Left ventricle myocardium inferior (tissue), 1 donor: ENCODE measurements at regions not wholly inside any gene's neighbourhood (a gene's known extent, or its start where the extent isn't known, plus 50 kb on each side); places are given as distances from the start of the nearest gene placed in this dataset.
A peak's percentile ranks its signal among the peaks of the same experiment; 100 is the strongest.

ENCODE experiments used
- DNase-seq: peaks from one replicate; pipeline ENCODE4 v3.0.0-alpha.2; 2020
- H3K27ac ChIP-seq: fragments of 200-600 bp; replicated peaks from 2 replicates; pipeline ENCODE4 v1.8.0; 2021
- H3K27me3 ChIP-seq: fragments of 200-600 bp; 2 replicates; pipeline ENCODE4 v1.8.0; 2021; ENCODE audit warnings: low read depth
- H3K36me3 ChIP-seq: fragments of 200-600 bp; 2 replicates; pipeline ENCODE4 v1.8.0; 2021
- H3K4me1 ChIP-seq: fragments of 200-600 bp; 2 replicates; pipeline ENCODE4 v1.8.0; 2021
- H3K4me3 ChIP-seq: fragments of 200-600 bp; 2 replicates; pipeline ENCODE4 v1.8.0; 2021; ENCODE audit warnings: mild to moderate bottlenecking, moderate library complexity
- H3K9me3 ChIP-seq: fragments of 200-600 bp; replicated peaks from 2 replicates; pipeline ENCODE4 v1.8.0; 2021
- CTCF ChIP-seq: fragments of 200-600 bp; IDR thresholded peaks from 2 replicates; pipeline ENCODE4 v1.8.0; 2021; ENCODE audit warnings: antibody characterized with exemption, mild to moderate bottlenecking, borderline replicate concordance
- intact Hi-C: fragments of 100-400 bp; cut with micrococcal nuclease; formaldehyde crosslinking; loops from one replicate; pipeline ENCODE4 v1.11.0; 2022
- donor health status: DM: no; HTN: yes; CAD: no; lungs with severe emphysema.

GRCh38 chr6:26270486-26270861 lies 94.5 kb upstream of the BTN3A2 start:
- H3K27ac ChIP-seq: no peak overlapping the region

GRCh38 chr6:26270903-26271667 lies 93.9 kb upstream of the BTN3A2 start:
- peak; percentile 17 for DNase-seq
- Histone ChIP-seq H3K4me1 (peaks cover 36% of the 10 kb centered on the region), H3K36me3 (no peaks in the 10 kb centered on the region), H3K4me3 (peak overlapping the region; percentile 62), H3K27me3 (peaks cover 85% of the 10 kb centered on the region), H3K27ac (peak overlapping the region; percentile 81), H3K9me3 (no peaks in the 10 kb centered on the region)
- intact Hi-C loops: no loop called here
- no peak for TF ChIP-seq CTCF

More at GRCh38 chr6:26270486-26270861, 94.5 kb upstream of the BTN3A2 start:
- Histone ChIP-seq H3K27me3 (peaks cover 81% of the 10 kb centered on the region), H3K36me3 (no peaks in the 10 kb centered on the region), H3K4me3 (no peak overlapping the region), H3K9me3 (no peaks in the 10 kb centered on the region), H3K4me1 (peaks cover 36% of the 10 kb centered on the region)
- intact Hi-C loops: no loop called here
- TF ChIP-seq CTCF: no peak
- no peak for DNase-seq

GRCh38 chr6:26271668-26272024 lies 93.4 kb upstream of the BTN3A2 start:
- DNase-seq: no peak
- TF ChIP-seq CTCF: no peak
- peak overlapping the region; percentile 62 for H3K4me3 ChIP-seq
- intact Hi-C loops: no loop called here
- H3K36me3 ChIP-seq: no peaks in the 10 kb centered on the region
- no peaks in the 10 kb centered on the region for H3K9me3 ChIP-seq
- H3K27ac ChIP-seq: peak overlapping the region; percentile 81
- H3K27me3 ChIP-seq: peaks cover 85% of the 10 kb centered on the region
- H3K4me1 ChIP-seq: peaks cover 36% of the 10 kb centered on the region

GRCh38 chr6:26272171-26272637 lies 92.8 kb upstream of the BTN3A2 start:
- peaks cover 36% of the 10 kb centered on the region for H3K4me1 ChIP-seq
- intact Hi-C loops: no loop called here
- H3K4me3 ChIP-seq: peak overlapping the region; percentile 62
- DNase-seq: peak; percentile 20
- peaks cover 85% of the 10 kb centered on the region for H3K27me3 ChIP-seq
- peak overlapping the region; percentile 81 for H3K27ac ChIP-seq
- H3K9me3 ChIP-seq: no peaks in the 10 kb centered on the region
- H3K36me3 ChIP-seq: no peaks in the 10 kb centered on the region
- no peak for TF ChIP-seq CTCF

GRCh38 chr6:26273673-26274588 lies 91.1 kb upstream of the BTN3A2 start:
- Histone ChIP-seq H3K27ac (peak overlapping the region; percentile 81), H3K27me3 (peaks cover 70% of the 10 kb centered on the region), H3K4me3 (peak overlapping the region; percentile 62), H3K9me3 (no peaks in the 10 kb centered on the region), H3K4me1 (peaks cover 36% of the 10 kb centered on the region), H3K36me3 (no peaks in the 10 kb centered on the region)
- no peak for TF ChIP-seq CTCF
- intact Hi-C loops: no loop called here
- DNase-seq: no peak
